GM12865 (cell line): ENCODE measurements at regions not wholly inside any gene's neighbourhood (a gene's known extent, or its start where the extent isn't known, plus 50 kb on each side); places are given as distances from the start of the nearest gene placed in this dataset.

Experiments
- DNase-seq: peaks from one replicate; pipeline ENCODE4 v3.0.0; 2010; ENCODE audit warnings: low read depth
- H3K4me3 ChIP-seq: 2 replicates; pipeline ENCODE4 v1.5.1; 2011; ENCODE audit warnings: mild to moderate bottlenecking, low read depth, low read length, control low read depth
- CTCF ChIP-seq: IDR thresholded peaks from 2 replicates; pipeline ENCODE4 v1.5.1; 2011; ENCODE audit warnings: low read length, control low read depth, low read depth, inconsistent platforms; ENCODE audit not compliant: insufficient read depth; ENCODE audit errors: missing control alignments

GRCh38 chr7:130974794-130975193 is 240.8 kb upstream of the KLF14 start:
- no peak for DNase-seq
- no peak overlapping the region for H3K4me3 ChIP-seq
- TF ChIP-seq CTCF = no peak

- no peak overlapping the region for H3K4me3 ChIP-seq
- DNase-seq = no peak
- no peak for TF ChIP-seq CTCF
These were observed 241.7 kb upstream of the KLF14 start for GRCh38 chr7:130975731-130976130.

GRCh38 chr7:130982160-130982638 is 248.2 kb upstream of the KLF14 start:
- H3K4me3 ChIP-seq = no peak overlapping the region
- peak; percentile 71 for DNase-seq
- peak; percentile 73 for TF ChIP-seq CTCF

- no peak for DNase-seq
- no peak overlapping the region for H3K4me3 ChIP-seq
- no peak for TF ChIP-seq CTCF
These were observed 248.6 kb upstream of the KLF14 start for GRCh38 chr7:130982651-130983050.

- no peak overlapping the region for H3K4me3 ChIP-seq
- DNase-seq = no peak
- no peak for TF ChIP-seq CTCF
These were observed 251.4 kb upstream of the KLF14 start for GRCh38 chr7:130985361-130985760.

GRCh38 chr7:130986261-130986690 is 252.3 kb upstream of the KLF14 start:
- no peak for TF ChIP-seq CTCF
- H3K4me3 ChIP-seq = no peak overlapping the region
- DNase-seq = no peak

GRCh38 chr7:130987092-130987491 is 253.1 kb upstream of the KLF14 start:
- DNase-seq = no peak
- H3K4me3 ChIP-seq = no peak overlapping the region
- no peak for TF ChIP-seq CTCF
